Stimulated activated CD4-positive, alpha-beta T cell treated with anti-CD3 and anti-CD28 coated beads, Interleukin-15, amount 100 ng/mL, for 48 hours (primary cell): ENCODE measurements at regions not wholly inside any gene's neighbourhood (a gene's known extent, or its start where the extent isn't known, plus 50 kb on each side); places are given as distances from the start of the nearest gene placed in this dataset.

Experiments
- DNase-seq, 2 donors: peaks; one replicate each; pipeline ENCODE4 v3.0.0-alpha.2; 2020; ENCODE audit warnings: low read depth in 2 of 2

DNA sequence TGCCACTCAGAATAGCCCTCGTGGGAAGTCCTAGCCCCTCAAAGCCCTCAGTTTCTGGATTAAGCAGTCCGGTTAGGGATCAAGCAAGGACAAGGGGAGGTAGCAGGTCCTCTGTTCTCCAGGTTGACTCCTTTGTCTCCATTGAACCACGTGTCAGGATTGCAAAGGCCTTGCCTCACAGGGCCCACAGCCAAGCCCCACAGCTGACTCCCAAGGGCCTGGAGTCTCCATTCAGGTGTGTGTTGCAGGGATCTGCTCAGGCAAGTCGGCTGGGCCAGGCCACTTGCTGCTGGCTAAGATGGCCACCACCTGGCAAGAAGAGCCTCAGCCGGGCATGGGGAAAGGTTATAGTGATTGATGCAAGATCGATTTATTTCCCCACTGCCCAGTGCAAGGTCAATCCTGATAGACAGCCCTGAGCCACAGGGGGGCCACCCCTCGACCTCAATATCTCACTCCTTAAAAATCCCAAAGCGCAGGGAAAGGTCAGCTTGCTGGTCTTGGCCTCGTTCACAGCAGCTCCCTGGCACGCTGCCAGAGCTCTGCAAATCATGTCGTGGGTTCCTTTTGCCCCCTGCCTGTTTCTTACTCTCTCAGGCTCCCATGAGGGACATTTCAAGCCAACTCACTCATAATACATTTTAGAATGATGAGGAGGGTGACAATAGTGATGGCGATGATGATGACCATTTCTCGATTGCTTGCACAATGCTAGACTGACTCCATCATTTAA, 75.9 kb downstream of the EDN3 start:
- DNase-seq: no peak

DNA sequence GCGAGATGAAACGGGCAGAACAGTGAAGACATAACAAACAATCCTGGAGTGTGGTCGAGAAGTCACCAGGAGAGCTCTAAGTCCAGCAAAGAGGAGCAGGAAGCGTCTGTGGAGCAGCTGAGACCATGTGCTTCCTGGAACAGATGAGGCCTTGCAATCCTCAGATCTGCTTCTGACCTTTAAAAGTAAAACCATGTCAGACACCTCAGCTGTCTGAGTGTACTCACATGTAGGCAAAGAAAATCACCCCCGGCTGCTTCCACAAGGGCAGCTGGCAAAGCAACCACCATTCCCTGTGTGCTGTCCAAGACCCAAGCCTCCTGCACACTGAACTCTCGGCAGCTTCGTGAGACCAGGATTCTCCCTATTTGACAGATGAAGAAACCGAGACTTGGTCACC, 76.6 kb downstream of the EDN3 start:
- DNase-seq: no peak

DNA sequence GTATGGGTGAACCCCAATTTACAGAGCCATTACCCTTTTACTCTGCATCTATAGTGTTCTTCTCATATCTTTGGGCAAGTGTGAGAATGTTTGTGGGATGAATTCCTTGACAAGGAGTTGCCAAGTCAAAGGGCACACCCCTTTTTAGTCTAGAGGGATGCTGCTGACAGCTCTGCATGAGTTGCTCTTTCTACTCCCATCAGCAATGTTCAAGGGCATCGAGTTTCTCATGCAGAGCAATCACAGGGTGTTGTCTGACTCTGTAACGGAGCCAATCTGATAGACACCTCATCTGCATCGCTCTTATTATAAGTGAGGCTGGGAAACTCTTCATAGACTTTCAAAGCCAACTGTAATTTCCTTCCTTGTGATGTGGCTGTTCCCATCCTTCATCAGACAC, 77.4 kb downstream of the EDN3 start:
- DNase-seq: no peak

DNA sequence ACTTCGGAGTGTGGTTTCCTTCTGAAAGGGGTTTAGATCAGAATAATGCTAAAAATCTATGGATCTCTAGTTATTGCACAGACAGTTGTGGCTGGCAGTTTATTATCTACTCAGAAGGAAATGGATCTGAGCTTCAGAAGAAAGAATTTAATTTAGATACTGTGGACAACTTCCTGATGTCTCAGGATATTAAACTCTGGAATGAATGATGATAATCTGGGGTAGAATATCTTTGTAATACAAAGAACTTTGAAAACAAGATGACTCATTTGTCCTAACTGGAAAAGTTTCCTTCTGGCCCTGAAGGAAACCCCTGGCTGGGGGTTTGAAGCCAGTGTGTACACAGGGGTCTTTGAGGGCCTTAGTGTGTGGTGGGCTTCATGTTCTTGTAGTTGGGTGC, 78.0 kb downstream of the EDN3 start:
- no peak for DNase-seq

DNA sequence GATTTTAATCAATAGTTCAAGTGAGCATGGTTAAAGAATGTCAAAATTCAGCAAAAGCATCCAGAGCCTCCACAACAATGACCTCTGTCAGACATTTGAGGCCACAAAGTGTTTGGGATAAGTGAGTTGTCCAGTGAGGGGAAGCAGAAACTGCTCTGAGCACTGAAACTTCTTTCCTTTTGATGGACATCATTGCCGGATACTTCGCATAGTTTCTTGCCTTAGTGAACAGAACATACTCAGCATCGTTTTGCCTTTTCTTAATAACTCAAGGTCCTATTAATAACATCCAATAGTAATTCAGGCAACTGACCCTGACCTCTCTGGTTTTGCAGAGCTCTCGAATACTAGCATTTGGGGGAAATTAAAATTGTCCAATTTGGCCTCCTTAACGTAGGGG, 78.6 kb downstream of the EDN3 start:
- DNase-seq: no peak

DNA sequence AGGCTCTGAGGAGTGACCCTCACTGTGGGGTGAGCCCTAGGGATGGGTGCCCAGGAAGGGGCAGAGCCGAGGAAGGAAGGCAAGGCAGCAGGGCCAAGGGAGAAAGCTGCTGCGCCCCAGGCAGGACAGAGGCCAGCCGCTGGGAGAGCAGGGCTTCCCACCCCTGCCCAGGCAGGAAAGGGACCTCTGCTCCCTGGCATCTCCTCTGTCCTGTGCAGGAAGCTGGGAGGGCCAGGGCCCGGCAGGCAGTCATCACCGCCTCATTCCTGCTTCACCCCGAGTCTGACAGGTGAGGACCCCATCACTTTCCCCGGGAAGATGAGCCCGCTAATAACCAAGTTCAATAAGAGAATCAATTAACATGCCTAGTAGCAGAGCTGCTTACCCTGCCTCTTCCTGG, 81.3 kb downstream of the EDN3 start:
- no peak for DNase-seq

DNA sequence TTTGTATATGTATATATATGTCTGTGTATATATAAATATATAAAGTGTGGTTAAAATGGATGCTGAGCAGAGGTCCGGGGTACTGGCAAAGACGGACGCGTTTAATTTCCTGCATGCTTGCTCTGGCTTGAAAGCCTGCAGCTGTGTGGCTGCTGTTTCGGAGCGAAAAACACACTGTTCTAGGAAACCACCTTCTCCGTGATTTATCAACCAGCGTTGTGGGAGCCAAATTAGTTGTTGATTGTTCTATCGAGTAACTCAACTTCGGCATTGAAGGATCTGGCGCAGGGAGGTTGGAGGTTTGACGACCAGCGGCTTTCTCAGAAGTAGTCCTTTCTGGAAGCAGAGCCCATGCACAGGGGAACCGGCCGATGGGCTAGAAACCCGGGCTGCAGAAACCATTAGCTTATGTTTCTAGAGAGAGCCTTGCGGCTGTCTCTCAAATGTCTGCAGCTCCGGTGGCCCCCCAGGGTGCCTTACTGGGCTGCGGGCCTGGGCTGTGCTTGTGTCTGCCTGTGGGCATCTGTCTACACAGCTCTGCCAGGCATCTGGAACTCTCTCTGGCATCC, 81.8 kb downstream of the EDN3 start:
- DNase-seq: no peak

DNA sequence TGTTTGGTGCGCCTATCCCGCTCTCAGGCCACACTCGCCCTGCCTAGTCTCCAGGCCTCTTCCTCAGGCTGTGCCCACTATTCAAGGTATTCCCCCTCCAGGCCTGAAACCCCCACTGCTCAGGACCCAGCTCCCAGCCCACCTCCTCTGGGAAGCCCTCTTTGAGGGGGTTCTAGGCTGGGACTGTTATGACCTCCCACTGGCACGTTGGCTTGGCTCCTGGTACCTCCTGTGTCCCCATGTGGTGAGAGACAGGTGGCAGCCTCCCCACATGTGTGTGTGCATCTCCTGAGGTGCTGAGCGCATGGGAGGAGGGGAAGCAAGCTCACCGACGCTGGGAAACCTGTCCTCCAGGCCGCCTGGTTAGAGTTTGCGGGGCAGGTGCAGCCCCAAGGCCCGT, 82.5 kb downstream of the EDN3 start:
- DNase-seq: no peak

DNA sequence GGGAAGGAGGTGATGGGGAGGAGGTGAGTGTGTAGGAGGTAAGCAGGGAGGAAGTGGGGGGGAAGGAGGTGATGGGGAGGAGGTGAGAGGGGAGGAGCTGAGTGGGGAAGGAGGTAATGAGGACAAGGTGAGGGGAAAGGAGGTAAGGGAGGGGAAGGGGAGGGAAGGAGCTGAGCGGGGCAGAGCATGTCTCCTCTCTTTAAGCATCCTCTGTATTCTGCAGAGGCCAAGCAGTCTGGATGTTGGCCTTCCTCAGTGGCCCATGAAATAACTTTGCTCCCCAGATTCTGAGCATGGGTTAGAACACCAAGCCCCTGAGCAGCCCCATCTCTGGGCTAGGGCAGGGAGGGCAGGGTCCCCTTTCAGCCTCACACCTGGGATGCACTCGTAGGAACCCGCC, 84.6 kb downstream of the EDN3 start:
- no peak for DNase-seq

DNA sequence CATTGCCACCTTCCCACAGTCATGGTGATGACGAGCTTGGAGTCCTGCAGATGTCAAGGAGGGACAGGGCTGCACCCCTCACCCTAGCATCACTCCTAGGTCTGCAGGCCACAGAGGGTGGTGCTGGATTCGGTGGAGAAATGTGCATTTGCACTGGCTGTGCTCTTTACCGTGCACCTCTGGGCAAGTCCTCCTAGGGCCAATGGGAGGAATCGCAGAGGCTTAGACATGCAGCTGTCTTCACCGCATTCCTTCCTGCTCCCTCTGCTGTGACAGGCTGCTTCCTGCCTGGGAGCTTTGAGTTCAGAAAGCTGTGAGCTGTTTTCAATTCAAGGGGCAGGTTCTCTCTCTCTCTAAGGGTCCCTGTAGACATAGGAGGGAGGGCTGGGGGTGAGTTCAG, 85.1 kb downstream of the EDN3 start:
- DNase-seq: no peak

DNA sequence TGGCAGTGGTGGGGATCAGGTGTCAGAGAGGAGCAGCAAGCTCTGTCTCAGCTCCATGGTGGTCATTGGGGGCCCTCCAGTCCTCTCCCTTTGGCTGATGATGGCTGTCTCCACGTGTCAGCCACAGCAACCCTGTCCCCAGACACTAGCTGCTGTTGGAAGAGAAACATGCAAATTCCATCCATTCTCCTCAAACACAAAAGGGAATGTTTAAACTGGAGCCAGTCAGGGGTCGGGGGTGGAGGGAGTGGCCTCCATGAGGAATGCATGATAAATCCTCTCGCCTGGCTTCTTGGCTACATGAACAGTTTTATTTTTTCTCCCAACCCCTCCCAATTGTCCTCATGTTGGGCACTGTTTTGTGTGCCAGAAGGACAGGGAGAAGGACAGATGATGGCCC, 86.4 kb downstream of the EDN3 start:
- no peak for DNase-seq

DNA sequence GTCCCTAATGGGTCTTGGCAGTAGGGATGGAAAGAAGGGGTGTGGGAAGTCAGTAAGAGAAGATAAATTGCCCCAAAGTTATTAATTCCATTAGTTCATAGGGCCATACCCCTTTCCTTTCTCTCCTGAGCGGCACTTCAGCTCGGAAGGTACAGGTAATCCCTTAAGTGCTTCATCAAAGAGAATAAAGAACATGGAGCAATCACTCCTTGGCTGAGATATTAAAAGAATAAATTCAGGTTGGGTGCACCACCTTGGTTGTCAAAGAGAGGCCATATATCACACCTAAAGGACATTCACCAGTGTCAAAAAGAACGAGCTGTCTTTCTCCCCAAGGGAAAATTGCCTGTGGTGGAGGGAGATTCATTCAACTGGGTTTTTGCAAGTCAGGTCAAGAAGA, 87.5 kb downstream of the EDN3 start:
- DNase-seq: no peak

DNA sequence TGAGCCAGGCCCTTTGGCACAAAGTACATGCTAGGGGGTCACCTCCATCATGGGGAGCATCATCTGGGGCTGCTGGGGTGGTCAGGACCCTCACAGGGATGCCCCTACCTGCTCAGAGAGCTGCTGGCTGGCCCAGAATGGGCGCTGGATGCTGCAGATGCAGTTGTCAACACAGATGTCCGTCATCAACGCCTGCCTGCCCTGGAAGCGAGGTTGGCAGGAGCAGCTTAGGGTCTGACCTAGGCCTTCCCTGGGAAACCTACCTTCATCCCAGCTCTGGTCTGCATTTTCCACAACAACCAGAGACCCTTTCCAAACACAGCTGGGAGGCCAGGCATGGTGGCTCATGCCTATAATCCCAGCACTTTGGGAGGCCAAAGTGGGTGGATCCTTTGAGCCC, 88.0 kb downstream of the EDN3 start:
- no peak for DNase-seq

DNA sequence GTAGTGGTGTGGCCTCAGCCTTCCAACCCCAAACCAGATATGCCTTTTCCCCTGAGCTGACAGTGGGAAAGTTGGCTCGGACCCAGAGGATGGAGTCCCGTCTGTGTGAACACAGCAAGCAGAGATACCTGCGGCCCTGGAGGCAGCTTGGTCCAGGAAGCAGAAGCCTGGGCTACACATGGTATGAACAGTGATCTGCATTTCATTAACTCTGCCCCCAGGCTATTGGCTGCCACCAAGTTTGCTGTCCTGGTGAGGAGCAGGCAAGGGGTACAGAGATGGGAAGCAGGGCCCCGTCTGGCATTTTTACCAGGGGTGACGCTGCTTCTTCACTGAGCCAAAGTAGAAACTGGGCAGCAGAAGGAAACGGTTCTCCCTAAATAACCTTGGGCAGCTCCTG, 90.0 kb downstream of the EDN3 start:
- DNase-seq: no peak

DNA sequence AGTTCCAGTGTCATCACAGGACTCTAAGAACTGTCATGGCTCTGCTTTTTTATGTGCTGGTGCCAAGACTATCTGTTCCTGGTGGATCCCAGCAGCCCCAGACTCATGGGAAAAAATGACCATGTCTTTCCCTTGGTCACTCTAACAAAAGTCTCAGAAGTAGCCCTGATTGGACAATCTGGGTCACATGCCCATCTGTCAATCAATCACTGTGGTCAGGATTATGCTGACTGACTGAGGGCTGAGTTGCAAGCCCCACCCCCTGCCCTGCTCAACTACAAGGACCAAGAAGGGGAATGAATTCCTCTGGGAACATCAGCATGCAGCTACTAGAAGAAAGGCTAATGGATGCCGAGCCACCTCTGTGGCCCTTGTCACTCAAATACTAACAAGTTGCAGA, 91.6 kb downstream of the EDN3 start:
- no peak for DNase-seq

DNA sequence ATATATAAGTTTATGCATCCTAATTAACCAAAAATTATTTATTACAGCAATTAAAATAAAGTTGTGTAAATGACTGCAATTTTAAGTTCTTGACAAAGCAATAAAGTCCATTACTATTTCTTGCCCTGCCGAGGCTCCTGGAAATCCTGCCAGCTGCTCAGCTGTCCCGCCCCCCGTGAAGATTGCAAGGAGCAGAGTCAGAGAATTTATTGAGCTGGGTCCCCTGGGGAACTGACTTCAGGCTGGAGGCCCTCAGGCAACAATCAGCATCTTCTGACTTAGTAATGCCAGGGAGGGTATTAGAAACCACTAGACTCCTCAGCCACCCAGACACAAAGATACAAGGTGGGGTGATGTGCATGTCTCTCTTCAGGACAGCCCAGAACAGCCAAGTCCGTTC, 92.3 kb downstream of the EDN3 start:
- no peak for DNase-seq

DNA sequence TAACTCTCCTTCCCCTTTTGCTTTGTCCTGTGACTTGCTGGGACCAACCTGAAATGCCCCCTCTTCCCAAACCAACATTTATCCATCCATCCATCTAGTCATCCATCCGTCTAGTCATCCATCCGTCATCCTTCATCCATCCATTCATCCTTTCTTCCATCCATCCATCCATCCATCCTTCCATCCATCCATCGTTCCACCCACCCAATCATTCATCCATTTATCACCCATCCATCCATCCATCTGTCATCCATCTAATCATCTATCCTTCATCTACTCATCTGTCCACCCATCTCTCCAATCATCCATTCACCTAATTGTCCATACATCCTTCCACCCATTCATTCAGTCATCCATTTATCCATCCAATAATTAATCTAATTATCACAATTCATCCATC, 92.7 kb downstream of the EDN3 start:
- no peak for DNase-seq

DNA sequence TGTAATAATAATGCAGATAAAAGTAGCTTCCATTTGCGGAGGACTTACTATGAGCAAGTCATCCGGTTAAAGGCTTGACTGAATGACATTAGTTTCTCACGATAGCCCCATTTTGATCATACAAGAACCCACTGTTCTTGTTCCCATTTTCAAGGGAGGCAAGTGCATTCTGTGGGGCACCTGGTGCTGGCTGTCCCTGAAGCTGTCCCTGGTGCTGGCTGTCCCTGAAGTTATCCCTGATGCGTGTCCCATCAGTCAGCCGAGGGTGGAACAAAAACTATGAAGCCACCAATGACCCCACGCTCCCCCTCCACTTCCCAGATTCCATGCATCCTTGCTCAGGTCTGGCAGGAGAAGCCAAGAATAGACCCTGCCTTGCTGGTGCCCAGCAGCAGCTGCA, 95.3 kb downstream of the EDN3 start:
- DNase-seq: no peak

DNA sequence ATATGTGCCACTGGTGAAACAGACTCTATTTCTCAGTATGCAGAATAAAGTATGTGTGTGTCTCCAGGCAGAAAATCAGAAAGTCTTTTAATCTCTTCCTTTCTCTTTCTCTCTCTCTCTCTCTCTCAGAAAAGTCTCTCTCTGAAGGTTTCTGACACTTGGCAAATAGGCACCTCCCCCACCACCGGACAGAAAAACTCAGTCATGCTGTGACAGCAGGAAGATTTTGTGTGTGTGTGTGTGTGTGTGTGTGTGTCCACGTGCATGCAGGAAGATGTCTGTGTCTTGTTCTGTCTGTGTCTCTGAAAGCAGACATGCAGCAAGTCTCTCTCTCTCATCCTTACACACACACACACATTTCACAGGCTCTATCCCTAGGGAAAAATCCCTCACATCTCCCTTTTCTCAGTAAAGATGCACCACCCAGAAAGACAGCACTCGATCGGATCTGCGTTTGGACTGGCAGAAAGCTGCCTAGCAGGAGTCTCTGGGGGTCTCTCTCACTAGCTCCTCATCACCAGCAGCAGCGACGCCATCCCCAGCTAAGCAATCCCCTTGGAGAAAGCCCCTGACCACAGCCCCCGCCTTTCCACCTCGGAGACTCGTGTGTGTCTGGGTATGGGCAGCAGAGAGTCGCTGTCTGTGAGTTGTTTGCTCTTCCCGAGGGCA, 98.3 kb downstream of the EDN3 start:
- no peak for DNase-seq

DNA sequence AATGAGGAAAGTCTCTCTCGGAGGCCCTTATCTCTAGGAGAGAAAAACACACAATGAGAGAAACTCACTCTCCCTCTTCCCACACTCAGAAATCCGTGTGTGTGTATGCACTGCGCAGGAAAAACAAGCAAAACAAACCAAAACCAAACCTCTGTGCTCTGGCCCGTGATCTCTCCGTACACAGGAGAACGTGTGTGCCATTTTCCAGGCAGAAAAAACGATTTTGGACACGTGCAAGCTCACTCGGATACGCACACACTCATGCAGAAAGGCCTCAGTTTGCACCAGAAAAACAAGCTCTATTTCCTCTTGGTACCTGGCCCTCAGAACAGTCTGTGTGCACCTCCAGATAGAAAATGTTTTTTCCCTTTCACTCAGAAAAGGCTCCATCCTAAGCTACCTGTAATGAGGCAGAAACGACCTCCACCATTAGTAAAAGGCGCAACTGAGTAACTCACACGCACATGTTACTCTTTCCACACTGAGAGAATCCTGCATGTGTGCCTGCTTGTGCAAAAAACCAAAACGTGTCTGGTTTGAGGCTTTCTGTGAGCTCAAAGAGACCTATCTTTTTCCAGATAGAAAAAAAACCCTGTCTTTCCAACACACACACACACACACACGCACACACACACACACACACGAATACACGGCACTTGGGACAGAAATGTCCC, 99.2 kb downstream of the EDN3 start:
- DNase-seq: no peak

DNA sequence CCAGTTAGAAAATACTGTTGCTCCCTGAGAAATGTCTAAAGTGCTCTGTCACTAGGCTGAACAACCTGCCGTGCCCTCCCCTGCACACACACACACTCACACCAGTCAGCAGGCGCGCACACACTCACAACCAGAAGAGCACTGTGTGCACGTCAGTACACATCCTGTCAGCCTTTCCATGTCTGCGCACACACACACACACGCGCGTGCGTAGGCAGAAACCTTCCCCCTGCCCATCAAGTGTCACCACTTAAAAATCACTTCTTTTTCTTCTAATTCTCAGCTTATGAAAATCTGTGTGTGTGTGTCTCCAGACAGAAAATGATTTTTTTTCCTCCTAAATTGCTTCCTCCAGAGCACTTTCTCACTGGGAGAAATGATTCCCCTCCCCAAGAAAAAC, 100.3 kb downstream of the EDN3 start:
- DNase-seq: no peak

DNA sequence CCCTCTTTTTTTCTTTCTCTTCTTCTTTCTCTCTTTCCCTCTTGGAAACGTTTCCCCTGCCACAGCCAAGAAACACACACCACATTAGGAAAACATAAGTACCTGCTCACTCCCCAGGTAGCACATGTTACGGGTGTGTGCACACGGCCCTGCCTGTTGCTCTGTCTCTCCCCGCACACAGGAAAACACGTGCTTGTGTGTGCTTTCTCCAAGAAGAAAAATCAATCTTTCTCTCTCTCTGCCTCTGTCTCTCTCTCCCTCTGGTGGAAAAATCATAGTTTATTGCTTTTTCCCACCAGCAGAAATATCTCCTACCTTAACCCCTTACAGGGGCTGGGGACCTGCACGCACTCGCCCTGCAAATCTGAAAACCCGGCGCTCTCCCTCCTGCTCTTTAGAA, 102.3 kb downstream of the EDN3 start:
- no peak for DNase-seq
